ENCODE measurements at regions not wholly inside any gene's neighbourhood (a gene's known extent, or its start where the extent isn't known, plus 50 kb on each side); places are given as distances from the start of the nearest gene placed in this dataset.

DNA sequence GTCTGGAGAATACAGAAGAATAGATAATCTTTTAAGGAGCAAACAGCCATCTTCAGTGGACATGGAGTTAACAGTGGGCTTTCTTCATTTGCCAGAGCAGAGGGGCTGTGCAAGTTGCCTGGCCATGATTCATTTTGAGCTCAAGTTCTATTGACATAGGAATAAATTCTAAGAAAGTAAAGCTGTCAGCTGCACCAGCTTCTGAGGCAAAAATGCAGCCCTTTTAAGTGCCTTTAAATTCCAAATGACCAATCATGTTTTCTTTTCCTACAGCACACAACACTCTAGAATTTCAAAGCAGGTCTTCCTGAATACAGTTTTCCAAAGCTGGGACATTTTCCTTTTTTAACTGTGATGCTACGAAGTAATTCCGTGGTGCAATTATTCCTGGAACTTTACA lies 246.4 kb upstream of the NT5C1B start:
- Histone ChIP-seq H3K27ac (no peak overlapping the region), H3K4me1 (replicated peaks in 1 of 2) (no peaks in the 10 kb centered on the region), H3K4me3 (no peak overlapping the region)
- ATAC-seq (replicated peaks in 6 of 8): no peak
- in situ Hi-C loops (cut with MboI; ENCODE audit: low pct_unique_long_range_greater_than_20kb in 2 of 9, low sequenced_read_pairs in 9 of 9, unreplicated experiment in 9 of 9): no loop called here
- 75 to 100% (median 97%) methylated on average over 2 of the region's 2 CpGs; no CpG with 5 or more reads in 4 of the 10 experiments for WGBS, 10 experiments

DNA sequence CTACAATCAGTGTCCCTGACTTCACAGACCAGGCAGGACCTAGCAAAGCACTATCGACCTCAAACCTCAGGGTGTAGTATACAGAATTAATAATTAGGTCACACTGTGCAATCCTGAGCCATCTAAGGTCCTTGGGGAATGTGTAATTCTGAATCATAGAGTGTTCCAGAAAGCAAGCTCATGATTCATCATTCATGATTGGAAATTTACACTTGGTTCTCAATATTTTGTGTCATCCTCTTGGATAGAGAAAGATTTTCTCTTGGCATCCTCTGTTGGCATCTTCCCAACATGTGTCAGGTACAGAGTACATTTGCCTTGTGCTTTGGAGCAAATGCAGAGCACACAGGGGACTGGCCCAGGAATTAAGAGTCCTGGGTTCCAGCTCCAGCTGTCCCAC lies 245.0 kb upstream of the NT5C1B start:
- peak in 3 of 8 experiments; percentile 74 to 79 (median 76) for ATAC-seq (replicated peaks in 6 of 8)
- Histone ChIP-seq H3K4me1 (replicated peaks in 1 of 2) (no peaks in the 10 kb centered on the region), H3K4me3 (no peak overlapping the region), H3K27ac (no peak overlapping the region)
- in situ Hi-C loops (cut with MboI; ENCODE audit: low pct_unique_long_range_greater_than_20kb in 2 of 9, low sequenced_read_pairs in 9 of 9, unreplicated experiment in 9 of 9): no loop called here
- 0 to 100% (median 92%) methylated on average over 1 of the region's 1 CpG; no CpG with 5 or more reads in 6 of the 10 experiments for WGBS, 10 experiments

- Histone ChIP-seq H3K4me1 (replicated peaks in 1 of 2) (no peaks in the 10 kb centered on the region), H3K27ac (no peak overlapping the region), H3K4me3 (no peak overlapping the region)
- in situ Hi-C loops (cut with MboI; ENCODE audit: low pct_unique_long_range_greater_than_20kb in 2 of 9, low sequenced_read_pairs in 9 of 9, unreplicated experiment in 9 of 9): no loop called here
- ATAC-seq (replicated peaks in 6 of 8): no peak
- 80 to 100% (median 96%) methylated on average over 1 to 2 of the region's 2 CpGs; no CpG with 5 or more reads in 6 of the 10 experiments for WGBS, 10 experiments
Observed at GRCh38 chr2:18833941-18834340, 244.6 kb upstream of the NT5C1B start.

- H3K27ac ChIP-seq: no peak overlapping the region
- in situ Hi-C loops (cut with MboI; ENCODE audit: low pct_unique_long_range_greater_than_20kb in 2 of 9, low sequenced_read_pairs in 9 of 9, unreplicated experiment in 9 of 9): no loop called here
- no peaks in the 10 kb centered on the region for H3K4me1 ChIP-seq (replicated peaks in 1 of 2)
- no peak for ATAC-seq (replicated peaks in 6 of 8)
- H3K4me3 ChIP-seq: no peak overlapping the region
- whole genome bisulfite sequencing, 10 experiments: 14 to 100% (median 75%) methylated on average over 1 to 2 of the region's 2 CpGs; no CpG with 5 or more reads in 5 of the 10 experiments
Observed at GRCh38 chr2:18831916-18832510, 242.6 kb upstream of the NT5C1B start.

DNA sequence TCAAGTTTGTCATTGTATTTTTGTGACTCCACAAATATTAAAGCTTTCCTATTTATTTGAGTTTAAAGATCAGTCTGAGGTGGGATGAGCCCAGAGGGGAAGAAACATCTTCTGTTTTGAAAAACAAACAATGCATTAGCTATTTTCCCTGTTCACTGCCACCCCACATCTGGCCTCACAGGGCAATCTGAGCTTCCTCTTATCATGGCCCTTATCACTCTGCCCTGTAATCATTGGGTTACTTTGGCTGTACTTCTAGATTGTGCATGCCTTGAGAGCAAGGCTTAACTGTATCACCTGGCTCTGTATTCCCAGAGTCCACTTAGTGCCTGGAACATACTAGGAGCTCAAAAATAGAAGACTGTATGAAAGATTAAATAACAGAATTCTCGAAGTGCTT lies 241.6 kb upstream of the NT5C1B start:
- in situ Hi-C loops (cut with MboI; ENCODE audit: low pct_unique_long_range_greater_than_20kb in 2 of 9, low sequenced_read_pairs in 9 of 9, unreplicated experiment in 9 of 9): no loop called here
- WGBS, 10 experiments: 67 to 100% (median 94%) methylated on average over 1 of the region's 1 CpG; no CpG with 5 or more reads in 4 of the 10 experiments

GRCh38 chr2:18829976-18830375 lies 240.6 kb upstream of the NT5C1B start:
- 0 to 80% (median 43%) methylated on average over 1 of the region's 1 CpG; no CpG with 5 or more reads in 1 of the 10 experiments for WGBS, 10 experiments
- no peaks in the 10 kb centered on the region for H3K4me1 ChIP-seq (replicated peaks in 1 of 2)
- ATAC-seq (replicated peaks in 6 of 8): peak in 1 of 8 experiments; percentile 14

More for the DNA sequence above, 241.6 kb upstream of the NT5C1B start:
- Histone ChIP-seq H3K4me1 (replicated peaks in 1 of 2) (no peaks in the 10 kb centered on the region), H3K27ac (no peak overlapping the region), H3K4me3 (no peak overlapping the region)
- no peak for ATAC-seq (replicated peaks in 6 of 8)

GRCh38 chr2:18829251-18829902 lies 240.0 kb upstream of the NT5C1B start:
- H3K4me1 ChIP-seq (replicated peaks in 1 of 2): no peaks in the 10 kb centered on the region
- in situ Hi-C loops (cut with MboI; ENCODE audit: low pct_unique_long_range_greater_than_20kb in 2 of 9, low sequenced_read_pairs in 9 of 9, unreplicated experiment in 9 of 9): no loop called here
- H3K4me3 ChIP-seq: no peak overlapping the region
- ATAC-seq (replicated peaks in 6 of 8): peak in 4 of 8 experiments; percentile 41 to 76 (median 66)
- WGBS, 10 experiments: 13 to 95% (median 78%) methylated on average over 2 to 4 of the region's 4 CpGs; no CpG with 5 or more reads in 2 of the 10 experiments
- H3K27ac ChIP-seq: no peak overlapping the region

More at GRCh38 chr2:18829976-18830375, 240.6 kb upstream of the NT5C1B start:
- Histone ChIP-seq H3K4me3 (no peak overlapping the region), H3K27ac (no peak overlapping the region)
- in situ Hi-C loops (cut with MboI; ENCODE audit: low pct_unique_long_range_greater_than_20kb in 2 of 9, low sequenced_read_pairs in 9 of 9, unreplicated experiment in 9 of 9): no loop called here

DNA sequence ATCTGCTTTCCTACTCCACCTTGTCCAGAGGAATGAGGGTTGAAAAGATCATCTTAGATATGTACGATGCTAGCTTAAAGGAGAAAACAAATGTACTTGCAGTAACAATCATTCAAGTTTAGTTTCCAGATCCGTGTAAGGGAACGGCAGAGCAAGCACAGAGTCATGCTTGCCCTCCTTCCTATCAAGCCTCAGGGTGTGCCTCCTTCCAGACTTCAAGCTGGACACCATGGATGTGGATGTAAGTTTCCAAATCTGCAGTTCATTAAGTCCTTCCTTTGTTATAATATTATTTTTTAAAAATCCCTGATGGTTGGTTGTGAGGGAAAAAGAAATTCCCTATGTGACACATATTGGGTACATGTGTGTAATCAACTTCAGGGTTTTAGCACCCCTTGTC lies 238.9 kb upstream of the NT5C1B start:
- ATAC-seq (replicated peaks in 6 of 8): no peak
- Histone ChIP-seq H3K4me1 (replicated peaks in 1 of 2) (no peaks in the 10 kb centered on the region), H3K27ac (no peak overlapping the region), H3K4me3 (no peak overlapping the region)
- in situ Hi-C loops (cut with MboI; ENCODE audit: low pct_unique_long_range_greater_than_20kb in 2 of 9, low sequenced_read_pairs in 9 of 9, unreplicated experiment in 9 of 9): no loop called here
- WGBS, 10 experiments: 0 to 100% (median 90%) methylated on average over 1 to 3 of the region's 3 CpGs; no CpG with 5 or more reads in 1 of the 10 experiments

- Histone ChIP-seq H3K4me1 (replicated peaks in 1 of 2) (no peaks in the 10 kb centered on the region), H3K27ac (no peak overlapping the region), H3K4me3 (no peak overlapping the region)
- in situ Hi-C loops (cut with MboI; ENCODE audit: low pct_unique_long_range_greater_than_20kb in 2 of 9, low sequenced_read_pairs in 9 of 9, unreplicated experiment in 9 of 9): no loop called here
- WGBS, 10 experiments: 69 to 96% (median 73%) methylated on average over 2 to 6 of the region's 7 CpGs; no CpG with 5 or more reads in 3 of the 10 experiments
- no peak for ATAC-seq (replicated peaks in 6 of 8)
Observed at GRCh38 chr2:18825838-18826237, 236.5 kb upstream of the NT5C1B start.

- in situ Hi-C loops (cut with MboI; ENCODE audit: low pct_unique_long_range_greater_than_20kb in 2 of 9, low sequenced_read_pairs in 9 of 9, unreplicated experiment in 9 of 9): no loop called here
- Histone ChIP-seq H3K4me1 (replicated peaks in 1 of 2) (no peaks in the 10 kb centered on the region), H3K27ac (no peak overlapping the region), H3K4me3 (no peak overlapping the region)
- ATAC-seq (replicated peaks in 6 of 8): no peak
- 67 to 100% (median 82%) methylated on average over 1 to 2 of the region's 2 CpGs; no CpG with 5 or more reads in 2 of the 10 experiments for WGBS, 10 experiments
Observed at GRCh38 chr2:18824915-18825314, 235.5 kb upstream of the NT5C1B start.

- H3K27ac ChIP-seq: no peak overlapping the region
- H3K4me3 ChIP-seq: no peak overlapping the region
- WGBS, 10 experiments: 71 to 100% (median 93%) methylated on average over 1 to 2 of the region's 2 CpGs; no CpG with 5 or more reads in 2 of the 10 experiments
- H3K4me1 ChIP-seq (replicated peaks in 1 of 2): no peaks in the 10 kb centered on the region
- no peak for ATAC-seq (replicated peaks in 6 of 8)
- in situ Hi-C loops (cut with MboI; ENCODE audit: low pct_unique_long_range_greater_than_20kb in 2 of 9, low sequenced_read_pairs in 9 of 9, unreplicated experiment in 9 of 9): no loop called here
Observed at GRCh38 chr2:18824325-18824790, 235.0 kb upstream of the NT5C1B start.

DNA sequence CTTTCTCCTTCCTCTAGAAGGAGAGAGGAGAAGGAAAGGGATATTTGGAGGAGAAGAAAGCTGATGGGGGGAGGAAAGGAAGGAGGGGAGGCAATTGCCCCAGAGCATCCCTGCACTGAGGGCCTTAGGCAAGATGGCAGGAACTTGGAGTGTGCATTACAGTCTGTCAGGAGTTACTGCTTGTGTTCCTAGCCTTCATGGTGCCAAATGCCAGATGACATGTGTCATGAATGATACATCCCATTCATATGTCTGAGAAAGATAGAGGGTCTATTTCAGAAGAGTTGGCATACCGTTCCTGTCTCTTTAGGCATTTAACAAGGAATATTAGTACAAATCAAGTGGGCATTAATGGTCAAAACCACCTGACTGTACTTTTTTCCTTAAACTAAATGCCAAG lies 232.1 kb upstream of the NT5C1B start:
- in situ Hi-C loops (cut with MboI; ENCODE audit: low pct_unique_long_range_greater_than_20kb in 2 of 9, low sequenced_read_pairs in 9 of 9, unreplicated experiment in 9 of 9): no loop called here
- WGBS, 10 experiments: 80 to 100% (median 93%) methylated on average over 1 of the region's 1 CpG; no CpG with 5 or more reads in 4 of the 10 experiments
- Histone ChIP-seq H3K4me1 (replicated peaks in 1 of 2) (no peaks in the 10 kb centered on the region), H3K4me3 (no peak overlapping the region), H3K27ac (no peak overlapping the region)
- ATAC-seq (replicated peaks in 6 of 8): no peak

DNA sequence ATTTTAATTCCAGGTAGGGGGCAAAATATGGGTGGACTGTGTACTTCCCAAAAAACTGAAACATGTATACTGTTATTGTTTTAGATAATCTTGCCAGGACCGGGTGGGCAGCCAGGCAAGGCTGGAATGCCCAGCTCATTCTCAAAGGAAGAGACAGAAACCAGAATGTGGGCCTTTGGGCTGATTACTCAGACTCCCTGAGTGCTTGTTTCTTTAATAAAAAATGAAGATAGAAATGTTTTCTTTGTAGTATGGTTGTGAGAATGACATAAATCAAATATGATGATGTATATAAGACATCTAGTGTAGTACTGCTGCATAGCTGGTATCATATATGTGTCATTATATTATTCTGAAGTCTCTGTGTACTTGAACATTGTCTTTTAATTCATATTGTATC lies 231.6 kb upstream of the NT5C1B start:
- H3K4me1 ChIP-seq (replicated peaks in 1 of 2): no peaks in the 10 kb centered on the region
- WGBS, 10 experiments: 60 to 100% (median 80%) methylated on average over 1 of the region's 1 CpG; no CpG with 5 or more reads in 3 of the 10 experiments
- H3K4me3 ChIP-seq: no peak overlapping the region
- in situ Hi-C loops (cut with MboI; ENCODE audit: low pct_unique_long_range_greater_than_20kb in 2 of 9, low sequenced_read_pairs in 9 of 9, unreplicated experiment in 9 of 9): no loop called here
- H3K27ac ChIP-seq: no peak overlapping the region
- no peak for ATAC-seq (replicated peaks in 6 of 8)

Data from motor neuron (in vitro differentiated cells).